ENCODE measurements at regions not wholly inside any gene's neighbourhood (a gene's known extent, or its start where the extent isn't known, plus 50 kb on each side); places are given as distances from the start of the nearest gene placed in this dataset.

DNA sequence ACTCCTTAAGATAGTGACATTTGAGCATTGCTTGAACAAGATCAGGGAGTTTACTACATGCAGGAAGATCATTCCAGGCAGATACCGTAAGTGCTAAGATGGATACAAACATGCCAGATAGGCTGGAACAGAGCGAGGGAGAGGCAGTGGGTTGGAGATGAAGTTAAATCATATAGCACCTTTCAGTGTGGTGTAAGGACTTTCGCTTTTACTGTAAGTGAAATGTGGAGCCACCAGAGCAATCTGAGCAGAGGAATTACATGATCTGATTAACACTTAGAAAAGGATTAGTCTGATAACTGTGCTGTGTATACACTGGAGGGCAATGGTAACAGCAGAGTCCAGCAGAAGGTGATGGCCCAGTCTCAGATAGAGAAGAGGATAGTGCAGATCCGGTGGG, 163.0 kb upstream of the SSTR1 start:
- TF ChIP-seq REST (IDR thresholded peaks at IDR 0.05; ENCODE audit: borderline replicate concordance) (no peak), EZH2 (IDR thresholded peaks at IDR 0.05; ENCODE audit: borderline replicate concordance, insufficient read depth, low read length, poor library complexity, severe bottlenecking) (no peak), RAD21 (conservative IDR thresholded peaks at IDR 0.05) (no peak), EP300 (conservative IDR thresholded peaks at IDR 0.05; ENCODE audit: poor library complexity, severe bottlenecking) (no peak), TAF1 (IDR thresholded peaks at IDR 0.05; ENCODE audit: low read depth) (no peak), SMC3 (conservative IDR thresholded peaks at IDR 0.05; ENCODE audit: poor library complexity) (no peak), MXI1 (conservative IDR thresholded peaks at IDR 0.05; ENCODE audit: poor library complexity, severe bottlenecking) (no peak), POLR2AphosphoS5 (IDR thresholded peaks at IDR 0.05) (no peak)
- TF ChIP-seq, protein P1, sequence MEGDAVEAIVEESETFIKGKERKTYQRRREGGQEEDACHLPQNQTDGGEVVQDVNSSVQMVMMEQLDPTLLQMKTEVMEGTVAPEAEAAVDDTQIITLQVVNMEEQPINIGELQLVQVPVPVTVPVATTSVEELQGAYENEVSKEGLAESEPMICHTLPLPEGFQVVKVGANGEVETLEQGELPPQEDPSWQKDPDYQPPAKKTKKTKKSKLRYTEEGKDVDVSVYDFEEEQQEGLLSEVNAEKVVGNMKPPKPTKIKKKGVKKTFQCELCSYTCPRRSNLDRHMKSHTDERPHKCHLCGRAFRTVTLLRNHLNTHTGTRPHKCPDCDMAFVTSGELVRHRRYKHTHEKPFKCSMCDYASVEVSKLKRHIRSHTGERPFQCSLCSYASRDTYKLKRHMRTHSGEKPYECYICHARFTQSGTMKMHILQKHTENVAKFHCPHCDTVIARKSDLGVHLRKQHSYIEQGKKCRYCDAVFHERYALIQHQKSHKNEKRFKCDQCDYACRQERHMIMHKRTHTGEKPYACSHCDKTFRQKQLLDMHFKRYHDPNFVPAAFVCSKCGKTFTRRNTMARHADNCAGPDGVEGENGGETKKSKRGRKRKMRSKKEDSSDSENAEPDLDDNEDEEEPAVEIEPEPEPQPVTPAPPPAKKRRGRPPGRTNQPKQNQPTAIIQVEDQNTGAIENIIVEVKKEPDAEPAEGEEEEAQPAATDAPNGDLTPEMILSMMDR (IDR thresholded peaks at IDR 0.05; ENCODE audit: poor library complexity, severe bottlenecking), result no peak
- H3K79me2 ChIP-seq (replicated peaks; ENCODE audit: insufficient read depth, low read length), result no peaks in the 10 kb centered on the region
- no peaks in the 10 kb centered on the region for H3K27me3 ChIP-seq (ENCODE audit: insufficient read depth, low read depth, low read length)
- H3K9me3 ChIP-seq (ENCODE audit: low read length), result no peaks in the 10 kb centered on the region
- no peaks in the 10 kb centered on the region for H3K9me2 ChIP-seq (ENCODE audit: insufficient read depth, low read length)
- H3K4me3 ChIP-seq (ENCODE audit: low read length), result no peak overlapping the region
- H4K20me1 ChIP-seq (ENCODE audit: insufficient read depth), result no peaks in the 10 kb centered on the region
- H3K36me3 ChIP-seq (ENCODE audit: insufficient read depth, low read length), result no peaks in the 10 kb centered on the region
- H3F3A ChIP-seq (ENCODE audit: insufficient read depth, low read length, poor library complexity, severe bottlenecking), result no peaks in the 10 kb centered on the region
- H3K27ac ChIP-seq (ENCODE audit: low read length), result no peak overlapping the region
- no peak overlapping the region for H2AFZ ChIP-seq (ENCODE audit: low read depth, low read length)
- no peak overlapping the region for H3K4me2 ChIP-seq (ENCODE audit: low read length)
- H3K9ac ChIP-seq (ENCODE audit: low read length), result no peak overlapping the region

DNA sequence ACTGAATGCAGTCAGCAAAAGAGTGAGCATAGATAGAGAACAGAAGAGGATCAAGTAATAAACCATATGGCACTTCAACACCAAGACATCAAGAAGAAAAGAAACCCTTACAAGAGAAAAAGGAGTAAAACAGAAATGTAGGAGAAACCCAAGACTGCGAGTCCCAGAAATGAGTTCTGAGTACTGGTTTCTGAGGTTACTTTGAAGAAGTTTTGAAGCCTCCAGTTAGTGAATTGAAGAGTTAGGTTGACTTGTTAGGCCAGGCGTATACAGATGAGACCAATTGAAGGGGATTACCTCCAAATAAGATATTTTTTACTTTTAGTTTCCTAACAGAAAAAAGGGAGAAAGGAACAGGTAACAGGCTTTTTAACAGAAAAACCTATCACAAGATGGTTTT, 162.2 kb upstream of the SSTR1 start:
- no peak overlapping the region for H2AFZ ChIP-seq (ENCODE audit: low read depth, low read length)
- no peaks in the 10 kb centered on the region for H3K9me2 ChIP-seq (ENCODE audit: insufficient read depth, low read length)
- no peaks in the 10 kb centered on the region for H4K20me1 ChIP-seq (ENCODE audit: insufficient read depth)
- no peaks in the 10 kb centered on the region for H3K36me3 ChIP-seq (ENCODE audit: insufficient read depth, low read length)
- H3K27me3 ChIP-seq (ENCODE audit: insufficient read depth, low read depth, low read length), result no peaks in the 10 kb centered on the region
- no peak overlapping the region for H3K4me2 ChIP-seq (ENCODE audit: low read length)
- no peaks in the 10 kb centered on the region for H3F3A ChIP-seq (ENCODE audit: insufficient read depth, low read length, poor library complexity, severe bottlenecking)
- no peak overlapping the region for H3K4me3 ChIP-seq (ENCODE audit: low read length)
- H3K9ac ChIP-seq (ENCODE audit: low read length), result no peak overlapping the region
- H3K79me2 ChIP-seq (replicated peaks; ENCODE audit: insufficient read depth, low read length), result no peaks in the 10 kb centered on the region
- TF ChIP-seq SMC3 (conservative IDR thresholded peaks at IDR 0.05; ENCODE audit: poor library complexity), result no peak
- TF ChIP-seq, protein P1 (IDR thresholded peaks at IDR 0.05; ENCODE audit: poor library complexity, severe bottlenecking), result no peak
- TF ChIP-seq TAF1 (IDR thresholded peaks at IDR 0.05; ENCODE audit: low read depth), result no peak
- no peak for TF ChIP-seq EP300 (conservative IDR thresholded peaks at IDR 0.05; ENCODE audit: poor library complexity, severe bottlenecking)
- TF ChIP-seq REST (IDR thresholded peaks at IDR 0.05; ENCODE audit: borderline replicate concordance), result no peak
- TF ChIP-seq MXI1 (conservative IDR thresholded peaks at IDR 0.05; ENCODE audit: poor library complexity, severe bottlenecking), result no peak
- no peak for TF ChIP-seq RAD21 (conservative IDR thresholded peaks at IDR 0.05)
- TF ChIP-seq EZH2 (IDR thresholded peaks at IDR 0.05; ENCODE audit: borderline replicate concordance, insufficient read depth, low read length, poor library complexity, severe bottlenecking), result no peak
- no peak for TF ChIP-seq POLR2AphosphoS5 (IDR thresholded peaks at IDR 0.05)
- H3K9me3 ChIP-seq (ENCODE audit: low read length), result no peaks in the 10 kb centered on the region
- no peak overlapping the region for H3K27ac ChIP-seq (ENCODE audit: low read length)

Measured in neural cell (in vitro differentiated cells).